ENCODE measurements at regions not wholly inside any gene's neighbourhood (a gene's known extent, or its start where the extent isn't known, plus 50 kb on each side); places are given as distances from the start of the nearest gene placed in this dataset.

- no peak for TF ChIP-seq CTCF (IDR thresholded peaks at IDR 0.05; ENCODE audit: low read length)
- TF ChIP-seq EZH2 (optimal IDR thresholded peaks at IDR 0.05; ENCODE audit: low read depth, low read length): no peak
Observed at GRCh38 chr11:45483416-45483815, 182.0 kb downstream of the CHST1 start.

All from MM.1S (cell line).